ENCODE measurements at regions not wholly inside any gene's neighbourhood (a gene's known extent, or its start where the extent isn't known, plus 50 kb on each side); places are given as distances from the start of the nearest gene placed in this dataset.

DNA sequence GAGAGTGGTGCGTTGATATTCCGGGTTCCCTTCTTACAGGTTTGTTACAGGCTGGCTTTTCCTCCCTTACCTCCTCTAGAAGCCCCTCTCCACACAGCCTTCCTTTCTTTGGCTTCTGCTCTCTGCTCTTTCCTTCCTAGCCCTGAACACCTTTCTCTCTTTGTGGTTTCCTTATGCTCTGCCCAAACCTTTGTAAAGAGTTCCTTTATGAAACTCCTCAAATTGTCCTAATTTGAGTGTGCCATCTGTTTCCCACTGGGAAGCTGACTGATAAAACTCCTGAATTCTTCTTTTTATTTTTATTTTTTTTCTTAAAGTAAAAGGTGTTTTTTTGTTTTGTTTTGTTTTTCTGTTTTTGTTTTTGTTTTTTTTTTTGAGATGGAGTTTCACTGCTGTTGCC, 60.1 kb upstream of the OTX2 start:
- DNase-seq (ENCODE audit: low read depth in 3 of 3, low spot score in 1 of 3): no peak

DNA sequence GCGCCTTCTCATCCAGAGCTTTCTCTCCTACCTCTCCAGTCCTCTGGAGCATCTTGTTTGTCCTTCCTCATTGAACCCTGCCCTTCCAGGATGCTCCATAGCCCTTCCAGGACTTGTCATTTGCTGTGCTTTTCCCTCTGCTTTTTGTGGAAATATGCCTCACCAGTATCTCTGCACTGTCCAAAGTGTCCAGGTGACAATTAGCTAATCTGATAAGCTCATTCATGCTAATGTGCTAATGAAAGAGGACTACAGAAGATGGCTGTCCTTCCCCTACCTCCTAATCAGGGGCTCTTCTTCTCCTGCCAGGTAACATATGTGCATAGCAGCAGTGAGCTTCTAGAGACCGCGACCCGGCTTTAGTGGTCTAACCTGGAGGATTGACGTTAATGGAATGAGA, 58.4 kb upstream of the OTX2 start:
- no peak for DNase-seq (ENCODE audit: low read depth in 3 of 3, low spot score in 1 of 3)

DNA sequence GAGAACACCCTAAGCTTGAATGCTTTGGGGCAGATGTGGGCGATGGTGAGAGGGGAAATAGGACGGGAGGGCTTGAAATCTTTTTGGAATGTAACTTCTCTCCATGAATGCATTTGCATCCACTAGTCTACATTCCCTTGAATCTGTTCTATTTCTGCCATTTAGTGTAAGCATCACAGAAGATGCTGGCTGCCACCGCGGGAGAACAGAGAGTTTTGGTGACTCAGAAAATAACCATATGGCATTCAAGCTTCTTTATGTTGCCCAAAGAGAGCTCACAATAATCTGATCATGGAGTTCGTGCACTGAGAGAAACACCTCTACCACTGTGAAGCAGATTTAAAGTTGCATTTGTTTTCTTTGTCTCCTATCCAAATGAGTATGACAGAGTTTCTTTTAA, 52.6 kb upstream of the OTX2 start:
- DNase-seq (ENCODE audit: low read depth in 3 of 3, low spot score in 1 of 3): no peak

DNA sequence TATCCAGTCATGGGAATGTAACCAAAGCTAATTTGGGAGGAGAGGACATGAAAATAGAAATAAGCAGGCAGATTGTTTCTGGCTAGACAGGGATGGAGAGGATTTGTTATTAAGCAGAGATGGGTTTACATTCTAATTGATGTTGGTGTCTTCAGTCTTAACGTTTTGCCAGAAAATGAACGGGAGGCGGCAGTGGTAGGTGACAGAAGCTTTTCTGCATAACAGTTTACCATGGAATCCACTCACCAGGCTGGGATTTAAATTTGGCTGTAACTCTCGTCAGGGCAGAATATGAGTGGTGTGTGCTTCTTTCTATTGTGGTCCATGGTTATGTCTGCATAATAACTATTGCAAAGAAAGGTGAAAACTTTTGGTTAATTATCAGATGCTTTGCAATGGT, 50.2 kb upstream of the OTX2 start:
- DNase-seq (ENCODE audit: low read depth in 3 of 3, low spot score in 1 of 3): no peak
